Mammary epithelial cell (primary cell): ENCODE measurements at regions not wholly inside any gene's neighbourhood (a gene's known extent, or its start where the extent isn't known, plus 50 kb on each side); places are given as distances from the start of the nearest gene placed in this dataset.

Experiments
- EZH2 ChIP-seq: IDR thresholded peaks from 2 replicates; pipeline ENCODE4 v1.6.1; 2012; ENCODE audit warnings: low read length, inconsistent platforms, borderline replicate concordance
- TF ChIP-seq, protein P1 (sequence below), 2 donors: IDR thresholded peaks in 1 of 2; conservative IDR thresholded peaks in 1 of 2; 2 replicates each; pipeline ENCODE4 v1.5.1; 2011 to 2012; ENCODE audit warnings: inconsistent platforms in 2 of 2, low read length in 2 of 2, mild to moderate bottlenecking in 2 of 2, control low read depth in 1 of 2, low read depth in 1 of 2; ENCODE audit not compliant: insufficient read depth in 1 of 2; ENCODE audit errors: extremely low read depth in 1 of 2

DNA sequence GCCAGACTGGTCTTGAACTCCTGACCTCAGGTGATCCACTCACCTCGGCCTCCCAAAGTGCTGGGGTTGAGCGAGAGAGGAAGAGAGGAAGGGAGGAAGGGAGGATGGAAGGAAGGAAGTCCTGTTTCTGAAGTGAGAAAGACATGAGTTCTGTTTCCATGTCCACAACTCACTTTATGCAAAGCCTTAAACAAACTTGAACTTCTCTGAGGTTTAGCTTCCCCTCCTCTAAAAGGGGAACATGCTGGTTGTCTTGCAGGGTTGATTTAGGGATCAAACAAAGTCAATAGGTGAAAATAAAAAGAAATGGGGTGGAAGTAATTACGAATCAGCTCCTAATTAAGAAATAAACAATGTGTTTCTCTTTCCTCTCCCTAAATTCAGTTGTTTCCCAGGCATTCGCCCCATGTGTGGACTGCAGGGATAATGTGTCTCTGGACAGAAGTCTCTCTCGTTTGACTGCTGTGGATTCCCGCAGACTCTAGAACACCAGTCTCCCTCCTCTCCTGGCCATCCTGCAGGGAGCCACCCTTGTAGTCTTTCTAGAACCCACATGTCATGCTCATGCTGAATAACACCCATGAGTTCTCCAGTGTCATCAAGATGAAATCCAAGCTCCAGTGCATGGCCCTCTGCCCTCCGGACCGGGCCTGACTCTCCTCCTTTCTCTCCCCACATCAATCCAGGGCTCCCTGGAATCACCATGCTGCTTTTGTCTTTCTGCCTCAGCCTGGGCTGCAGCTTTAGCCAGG lies 229.3 kb upstream of the TRIB2 start:
- TF ChIP-seq, protein P1, sequence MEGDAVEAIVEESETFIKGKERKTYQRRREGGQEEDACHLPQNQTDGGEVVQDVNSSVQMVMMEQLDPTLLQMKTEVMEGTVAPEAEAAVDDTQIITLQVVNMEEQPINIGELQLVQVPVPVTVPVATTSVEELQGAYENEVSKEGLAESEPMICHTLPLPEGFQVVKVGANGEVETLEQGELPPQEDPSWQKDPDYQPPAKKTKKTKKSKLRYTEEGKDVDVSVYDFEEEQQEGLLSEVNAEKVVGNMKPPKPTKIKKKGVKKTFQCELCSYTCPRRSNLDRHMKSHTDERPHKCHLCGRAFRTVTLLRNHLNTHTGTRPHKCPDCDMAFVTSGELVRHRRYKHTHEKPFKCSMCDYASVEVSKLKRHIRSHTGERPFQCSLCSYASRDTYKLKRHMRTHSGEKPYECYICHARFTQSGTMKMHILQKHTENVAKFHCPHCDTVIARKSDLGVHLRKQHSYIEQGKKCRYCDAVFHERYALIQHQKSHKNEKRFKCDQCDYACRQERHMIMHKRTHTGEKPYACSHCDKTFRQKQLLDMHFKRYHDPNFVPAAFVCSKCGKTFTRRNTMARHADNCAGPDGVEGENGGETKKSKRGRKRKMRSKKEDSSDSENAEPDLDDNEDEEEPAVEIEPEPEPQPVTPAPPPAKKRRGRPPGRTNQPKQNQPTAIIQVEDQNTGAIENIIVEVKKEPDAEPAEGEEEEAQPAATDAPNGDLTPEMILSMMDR (conservative IDR thresholded peaks at IDR 0.05 in 1 of 2, IDR thresholded peaks at IDR 0.05 in 1 of 2; ENCODE audit: extremely low read depth in 1 of 2, insufficient read depth in 1 of 2, low read depth in 1 of 2, low read length in 2 of 2), result no peak
- TF ChIP-seq EZH2, result no peak
